Right lobe of liver (tissue), 4 donors: ENCODE measurements at regions not wholly inside any gene's neighbourhood (a gene's known extent, or its start where the extent isn't known, plus 50 kb on each side); places are given as distances from the start of the nearest gene placed in this dataset.

Source experiments
- CTCF ChIP-seq, 4 donors: fragments of 200-600 bp in 3 of 4; fragments of 450-650 bp in 1 of 4; IDR thresholded peaks; one replicate each; pipeline versions ENCODE4 v1.5.1 to v1.8.0; 2016 to 2022; ENCODE audit warnings: antibody characterized with exemption in 4 of 4, mild to moderate bottlenecking in 2 of 4
- POLR2A ChIP-seq: fragments of 450-650 bp; IDR thresholded peaks from one replicate; pipeline ENCODE4 v1.6.1; 2017; ENCODE audit warnings: antibody characterized with exemption, mild to moderate bottlenecking
- donor health status: DM: no; HTN: no; CAD: no.
- donor health status: DM: no; HTN: no; CAD: no.
- donor health status: DM: no; HTN: yes; CAD: no.

GRCh38 chr17:72306037-72306436 is 185.2 kb downstream of the SOX9 start:
- no peak for TF ChIP-seq CTCF (IDR thresholded peaks at IDR 0.05)
- TF ChIP-seq POLR2A = no peak
